Dedifferentiated amniotic fluid mesenchymal stem cell (primary cell): ENCODE measurements at regions not wholly inside any gene's neighbourhood (a gene's known extent, or its start where the extent isn't known, plus 50 kb on each side); places are given as distances from the start of the nearest gene placed in this dataset.

Source experiments
- DNase-seq: peaks from one replicate; pipeline ENCODE4 v3.0.0-alpha.2; 2016; ENCODE audit errors: extremely low spot score

DNA sequence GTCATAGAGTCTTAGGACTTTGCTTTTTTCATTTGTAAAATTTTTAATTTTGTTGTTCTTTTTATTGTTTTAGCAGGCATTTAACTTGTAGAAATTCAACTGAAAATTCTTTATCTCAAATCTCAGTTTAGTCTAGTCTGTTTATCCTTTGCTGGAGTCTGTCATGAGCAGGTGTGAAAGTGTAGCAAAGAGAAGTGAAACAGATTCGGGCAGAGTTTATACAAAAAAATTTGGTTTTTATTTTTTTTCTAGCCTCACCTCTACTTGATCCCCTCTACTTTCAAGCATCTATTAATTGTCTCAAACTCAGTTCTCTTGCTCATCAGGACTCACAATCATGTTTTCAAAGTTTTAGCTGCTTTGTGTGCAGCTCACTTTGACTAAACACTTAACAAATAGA is 655.2 kb downstream of the HDGFL1 start:
- no peak for DNase-seq

DNA sequence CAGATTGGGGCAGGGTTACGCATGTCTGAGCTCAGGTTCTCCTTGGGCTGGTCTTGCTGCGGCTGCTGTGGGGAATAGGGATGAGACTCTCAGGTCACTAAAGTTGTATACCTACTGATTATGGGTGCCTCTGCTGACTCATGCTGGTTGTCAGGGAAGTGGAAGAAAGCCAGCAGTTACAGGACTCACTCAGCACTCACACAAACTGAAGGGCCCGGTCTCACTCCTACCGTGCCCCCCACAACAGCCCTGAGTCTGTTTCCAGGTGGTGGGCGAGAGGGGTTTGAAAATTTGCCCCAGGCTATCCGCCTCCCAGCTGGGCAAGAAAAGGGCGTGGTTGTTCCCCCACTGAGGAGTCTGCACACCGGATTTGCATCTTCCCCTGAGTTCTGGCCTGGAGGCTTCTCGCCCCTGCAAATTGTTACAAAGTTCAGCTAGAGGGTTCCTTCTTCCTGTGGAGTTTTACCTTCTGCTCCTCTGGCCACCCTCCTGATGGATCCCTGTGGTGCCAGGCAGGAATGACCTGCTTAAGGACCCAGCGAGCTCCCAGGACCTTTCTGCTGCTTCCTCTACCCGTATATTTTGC is 659.2 kb downstream of the HDGFL1 start:
- DNase-seq, result no peak

DNA sequence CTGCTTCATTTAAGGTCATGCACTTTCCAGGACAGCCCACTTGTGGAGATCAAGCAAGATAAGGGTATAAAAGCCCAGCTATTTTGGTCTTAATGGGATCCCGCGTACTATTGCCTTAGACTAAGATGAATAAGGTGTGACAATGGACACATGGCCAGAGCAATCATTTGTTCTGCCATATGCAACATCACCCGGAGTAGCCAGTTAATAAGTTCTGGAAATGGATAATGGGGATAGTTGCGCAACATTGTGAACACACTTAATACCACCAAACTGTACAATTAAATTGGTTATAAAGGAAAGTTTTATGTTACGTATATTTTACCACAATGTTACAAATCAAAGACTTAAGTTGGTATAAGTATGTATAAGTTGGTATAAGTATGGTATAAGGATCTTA is 674.5 kb downstream of the HDGFL1 start:
- no peak for DNase-seq

DNA sequence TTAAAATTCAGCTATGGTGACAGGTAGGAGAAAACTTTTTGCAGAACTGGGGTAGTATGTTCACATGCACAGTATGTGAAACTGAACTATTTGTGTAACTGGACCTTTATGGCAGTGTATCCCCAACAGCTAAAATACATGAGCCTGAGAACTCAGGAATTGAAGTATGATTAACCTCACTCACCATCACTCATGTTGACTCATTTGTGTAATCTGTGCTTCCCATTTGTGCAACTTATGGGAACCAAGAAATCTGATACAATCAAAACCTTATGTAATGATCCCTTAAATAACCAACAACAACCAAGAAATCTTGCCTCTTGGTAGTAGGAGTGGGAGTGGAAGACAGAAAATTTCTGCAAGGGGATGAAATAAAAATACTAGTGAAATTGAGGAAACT is 674.9 kb downstream of the HDGFL1 start:
- DNase-seq, result peak; percentile 31

DNA sequence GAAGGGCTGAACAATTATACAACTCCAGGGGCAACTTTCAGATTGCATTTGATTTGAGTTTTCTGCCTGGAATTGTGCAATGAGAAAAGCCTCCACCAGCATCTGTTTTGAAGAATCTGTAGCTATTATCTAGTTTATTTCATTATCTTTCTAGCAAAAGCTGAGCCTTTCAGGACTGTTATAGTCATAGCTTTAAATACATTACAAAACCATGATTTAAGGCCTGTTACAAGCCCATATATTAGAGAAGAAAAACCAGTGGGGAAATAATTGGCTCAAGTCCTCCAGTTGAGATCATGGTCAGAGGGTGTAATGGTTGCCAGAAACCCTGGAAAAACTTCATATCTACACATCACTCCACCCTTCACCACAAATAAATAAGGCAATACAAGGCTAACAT is 676.2 kb downstream of the HDGFL1 start:
- no peak for DNase-seq

DNA sequence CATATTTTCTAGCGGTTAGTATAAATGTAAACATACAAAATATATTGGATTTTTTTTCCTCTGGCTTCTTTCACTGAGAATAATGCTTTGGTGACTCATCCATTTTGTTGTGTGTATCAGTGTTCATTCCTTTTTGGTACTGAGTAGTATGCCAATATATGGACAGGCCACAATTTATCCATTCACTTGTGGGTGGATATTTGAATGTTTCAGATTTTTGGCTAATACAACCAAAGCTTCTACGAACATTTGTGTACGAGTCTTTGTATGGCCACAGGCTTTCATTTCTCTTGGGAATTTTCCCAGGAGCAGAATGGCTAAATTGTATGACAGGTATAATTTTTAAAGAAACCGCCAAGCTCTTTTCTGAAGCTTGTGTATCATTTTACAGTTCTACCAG is 677.5 kb downstream of the HDGFL1 start:
- DNase-seq, result no peak

DNA sequence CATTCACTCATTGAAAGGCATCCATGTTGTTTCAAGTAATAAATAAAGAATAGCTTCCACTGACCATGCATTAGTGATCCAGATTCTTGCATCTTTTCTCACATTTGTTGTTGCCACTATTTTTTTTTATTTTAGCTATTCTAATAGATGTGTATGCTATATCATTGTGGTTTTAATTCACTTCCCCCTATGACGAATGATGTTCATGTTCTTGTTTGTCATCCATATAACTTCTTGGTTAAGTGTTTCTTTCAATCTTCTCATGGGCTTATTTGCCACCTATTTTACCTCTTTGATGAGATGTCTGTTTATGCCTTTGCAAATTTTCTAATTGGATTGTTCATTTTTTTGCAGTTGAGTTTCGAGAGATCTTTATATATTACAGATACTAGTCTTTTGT is 681.2 kb downstream of the HDGFL1 start:
- DNase-seq, result no peak

DNA sequence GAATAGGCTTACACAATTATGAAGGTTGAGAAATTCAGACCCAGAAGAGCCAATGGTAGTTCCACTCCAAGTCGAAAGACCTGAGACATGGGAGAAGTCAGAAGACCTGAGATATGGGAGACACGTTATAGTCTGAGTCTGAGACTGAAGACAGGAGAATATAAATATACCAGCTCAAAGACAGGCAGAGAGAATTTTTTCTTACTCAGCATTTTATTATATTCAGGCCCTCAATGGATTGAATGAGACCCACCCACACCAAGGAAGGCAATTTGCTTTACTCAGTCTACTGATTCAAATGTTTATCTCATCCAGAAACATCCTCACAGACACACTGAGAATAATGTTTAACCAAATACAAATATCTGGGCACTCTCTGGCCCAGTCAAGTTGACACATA is 693.5 kb downstream of the HDGFL1 start:
- DNase-seq, result no peak

DNA sequence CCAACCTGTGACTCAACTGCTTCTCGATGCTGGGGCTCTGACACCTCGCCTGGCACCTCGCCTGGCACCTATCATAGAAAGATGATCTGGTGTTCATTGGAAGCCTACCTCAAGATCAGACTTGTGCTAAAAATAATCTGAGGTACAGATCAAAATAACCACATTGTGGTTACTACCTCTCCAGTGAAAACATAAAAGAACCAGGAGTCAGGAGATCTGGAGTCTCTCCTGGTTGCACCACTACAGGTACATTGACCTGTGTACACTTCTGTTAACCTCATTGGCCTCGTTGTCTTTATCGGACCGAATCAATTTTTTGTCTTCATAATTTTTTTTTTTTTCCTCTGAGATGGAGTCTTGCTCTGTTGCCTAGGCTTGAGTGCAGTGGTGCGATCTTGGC is 695.9 kb downstream of the HDGFL1 start:
- no peak for DNase-seq

DNA sequence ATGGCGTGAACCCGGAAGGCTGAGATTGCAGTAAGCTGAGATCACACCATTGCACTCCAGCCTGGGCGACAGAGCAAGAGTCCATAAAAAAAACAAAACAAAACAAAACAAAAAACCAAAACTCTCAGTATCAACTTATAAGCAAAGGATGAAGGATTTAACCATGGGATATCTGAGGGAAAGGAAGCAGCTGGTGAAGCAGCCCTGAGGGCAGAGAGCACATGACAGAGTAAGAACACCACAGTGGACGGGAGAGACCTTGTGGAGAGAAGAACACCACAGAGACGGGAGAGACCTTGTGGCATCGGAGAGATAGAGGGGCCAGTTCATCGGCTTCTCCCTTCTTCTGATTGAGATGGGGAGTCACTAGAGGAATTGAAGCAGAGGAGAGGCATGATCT is 697.2 kb downstream of the HDGFL1 start:
- DNase-seq, result no peak

DNA sequence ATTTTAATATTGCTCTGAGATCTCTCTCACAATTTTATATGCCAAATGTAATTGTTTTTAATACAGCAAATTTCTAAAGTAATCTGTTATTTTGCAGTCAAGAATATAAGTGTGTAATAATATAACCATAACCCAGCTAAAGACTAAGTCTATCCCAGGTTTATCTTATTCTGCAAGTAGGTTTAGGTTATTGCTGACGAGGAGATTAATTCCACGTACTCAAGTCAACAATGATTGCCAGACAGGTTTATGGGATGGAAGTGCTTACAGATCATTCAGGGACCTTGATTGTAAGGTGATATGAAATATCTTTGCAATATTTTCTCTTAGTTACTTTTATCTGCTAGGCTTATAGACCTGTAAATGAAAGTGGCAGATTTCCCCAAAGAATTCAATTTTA is 698.3 kb downstream of the HDGFL1 start:
- no peak for DNase-seq

DNA sequence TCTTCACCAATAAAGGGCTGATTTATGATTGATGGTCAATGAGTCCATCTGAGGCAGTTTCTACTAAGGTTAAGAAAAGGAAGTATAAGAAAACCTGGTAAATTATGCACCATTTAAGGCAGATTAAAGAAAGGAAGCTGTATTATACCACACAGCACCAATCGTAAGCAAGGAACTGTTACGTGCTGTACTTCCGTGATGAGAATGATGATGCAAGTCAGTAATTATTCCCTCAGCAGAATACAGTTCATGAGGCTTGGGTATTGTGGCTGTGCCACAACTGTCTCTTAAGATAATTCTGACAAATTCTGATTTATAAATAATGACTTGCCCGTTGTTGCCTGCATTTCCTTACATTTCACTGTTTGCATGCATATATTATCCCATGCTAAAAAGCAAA is 699.0 kb downstream of the HDGFL1 start:
- DNase-seq, result no peak

DNA sequence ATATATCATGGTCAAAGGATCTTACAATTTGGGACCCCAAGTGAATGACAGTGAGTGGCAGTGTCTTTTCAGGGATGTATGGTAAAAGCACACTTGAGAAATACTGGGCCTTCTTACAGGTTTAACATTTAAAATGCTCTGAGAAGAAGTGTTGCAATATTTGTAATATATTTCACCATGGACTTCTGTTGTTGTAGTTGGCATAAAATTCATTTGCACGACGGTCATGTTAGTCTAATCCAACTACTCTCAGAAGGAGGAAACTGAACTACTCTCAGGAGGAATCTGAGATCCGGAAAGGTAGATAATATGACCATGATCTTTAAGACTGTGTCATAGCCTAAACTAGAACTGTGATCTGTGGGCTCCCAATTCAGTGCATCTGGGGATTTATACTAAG is 700.1 kb downstream of the HDGFL1 start:
- DNase-seq, result no peak

DNA sequence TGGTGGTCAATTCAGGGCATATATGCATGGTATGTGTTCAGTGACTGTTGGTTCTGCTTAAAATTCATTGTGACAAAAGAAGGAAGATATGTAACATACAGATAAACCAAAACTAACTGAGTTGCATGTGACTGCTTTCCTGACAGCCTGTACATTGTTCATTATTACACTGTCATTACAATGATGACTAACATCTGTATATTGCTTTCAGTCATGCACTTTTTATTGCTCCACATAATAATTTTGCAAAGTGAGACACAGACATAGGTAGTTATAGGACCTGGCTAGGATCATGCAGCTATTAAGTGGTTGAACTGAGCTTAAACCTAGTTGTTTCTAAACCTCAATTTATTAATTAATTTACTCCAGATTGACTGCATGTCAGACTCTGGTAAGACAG is 703.2 kb downstream of the HDGFL1 start:
- no peak for DNase-seq

DNA sequence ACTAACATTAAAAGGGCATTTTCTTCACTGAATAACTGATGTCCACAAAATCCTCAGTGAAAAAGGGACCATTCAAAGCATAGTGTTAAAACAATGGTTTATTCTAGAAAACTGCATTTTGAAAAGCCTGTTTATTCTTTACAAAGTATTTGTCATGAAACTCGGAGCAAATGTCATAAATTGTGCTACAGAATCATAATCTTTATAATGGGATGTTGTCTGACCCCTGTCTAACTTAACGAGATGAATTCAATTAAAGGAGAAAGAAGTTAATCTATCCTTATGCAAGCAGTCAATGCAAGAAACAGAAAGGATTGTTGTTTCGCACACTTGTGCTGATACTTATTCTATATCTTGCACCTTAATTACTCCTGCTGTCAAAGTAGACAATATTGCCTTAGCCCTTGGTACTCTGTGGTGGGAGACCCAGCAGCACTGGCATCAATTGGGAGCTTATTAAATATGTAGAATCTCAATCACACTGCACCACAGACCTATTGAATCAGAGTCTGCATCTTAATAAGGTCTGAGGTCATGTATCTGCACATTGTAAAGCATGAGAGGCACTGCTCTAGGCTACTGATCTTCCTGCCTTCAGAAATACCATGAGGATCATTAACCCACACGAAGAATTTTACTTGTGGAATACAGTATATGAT is 708.3 kb downstream of the HDGFL1 start:
- DNase-seq, result no peak

DNA sequence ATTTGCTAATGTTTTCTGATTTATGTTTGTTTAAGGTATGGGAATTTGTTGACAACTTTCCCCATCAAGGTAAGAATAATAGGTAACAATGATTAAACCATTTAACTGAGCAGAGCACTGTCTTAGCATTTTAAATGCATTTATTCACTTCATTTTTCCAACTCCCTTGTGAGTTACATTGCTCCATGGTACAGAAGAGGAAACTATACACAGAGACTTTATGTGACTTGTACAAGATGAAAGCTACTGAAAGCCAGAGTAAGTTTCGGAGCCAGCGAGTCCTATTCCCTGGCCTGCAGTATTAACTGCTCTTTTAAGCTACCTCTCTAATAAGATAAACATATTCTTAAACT is 708.8 kb downstream of the HDGFL1 start:
- DNase-seq, result no peak

DNA sequence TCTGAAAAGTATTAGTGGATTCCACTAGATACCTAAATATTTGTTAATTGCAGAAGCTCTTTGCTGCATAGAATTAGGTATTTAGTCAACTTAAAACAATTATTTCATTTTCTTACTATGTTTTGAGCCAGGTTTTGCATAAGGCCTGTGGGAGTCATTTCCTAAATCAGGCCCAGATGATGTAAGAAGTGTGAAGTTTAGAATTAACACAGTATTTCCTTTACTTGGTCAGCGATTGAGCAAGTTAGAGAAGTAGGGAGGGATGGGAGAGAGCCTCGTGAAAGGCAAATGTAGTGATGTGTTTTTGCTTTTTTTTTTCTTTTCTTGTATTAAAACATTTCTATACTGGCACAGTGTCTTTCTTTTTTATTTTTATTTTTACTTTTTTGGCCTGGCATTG is 711.1 kb downstream of the HDGFL1 start:
- DNase-seq, result no peak

DNA sequence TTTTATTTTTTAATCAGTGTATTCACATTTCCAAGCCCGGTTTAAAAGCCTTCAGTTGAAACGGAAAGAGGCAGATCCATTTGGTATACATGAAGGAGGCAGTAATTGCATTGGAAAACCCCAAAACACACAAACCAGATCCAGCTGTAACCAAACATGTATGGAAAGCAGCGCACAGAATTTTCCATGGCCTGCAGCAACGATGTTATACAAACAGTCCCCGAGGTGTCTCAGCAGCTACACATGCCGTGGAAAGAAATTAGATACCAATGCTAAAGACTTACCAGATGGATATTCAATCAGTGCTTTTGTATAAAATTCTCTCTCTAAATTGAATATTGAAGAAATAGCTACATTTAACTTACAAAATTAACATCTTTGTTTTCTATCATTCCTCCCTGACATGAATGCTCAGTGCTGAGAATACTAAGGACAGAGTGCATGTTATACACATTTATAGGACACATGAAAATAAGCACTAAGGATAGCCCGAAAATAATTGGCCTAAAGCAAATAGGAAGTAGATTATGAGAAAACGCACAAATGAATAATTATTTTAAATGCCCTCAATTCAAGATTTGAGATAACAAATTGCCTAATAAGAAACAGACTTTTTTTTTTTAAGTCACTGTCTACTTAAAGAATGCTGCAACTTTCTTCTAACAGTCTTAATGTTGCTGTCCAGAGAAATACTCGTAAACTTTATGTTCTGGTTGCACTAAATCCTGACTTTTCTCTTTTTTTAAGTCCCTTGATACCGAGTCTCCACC is 713.1 kb downstream of the HDGFL1 start:
- DNase-seq, result no peak

DNA sequence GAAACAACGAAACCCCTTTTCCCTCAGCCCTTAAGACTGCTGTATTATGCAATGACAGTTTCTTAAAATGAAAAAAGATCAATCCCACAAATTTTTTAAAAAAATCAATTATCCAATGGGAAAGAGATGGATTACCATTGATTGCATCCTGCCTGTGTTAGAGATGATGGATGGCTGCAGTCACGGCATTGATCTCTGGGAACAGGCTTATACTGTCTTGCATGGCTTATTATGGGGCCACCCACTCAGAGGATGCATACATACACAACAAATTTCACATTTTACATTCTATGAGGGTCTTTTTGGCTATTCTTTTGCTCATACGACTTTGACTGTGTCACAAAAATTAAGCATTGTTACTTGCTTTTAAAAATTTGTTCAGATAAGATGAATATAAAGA is 724.3 kb downstream of the HDGFL1 start:
- no peak for DNase-seq

DNA sequence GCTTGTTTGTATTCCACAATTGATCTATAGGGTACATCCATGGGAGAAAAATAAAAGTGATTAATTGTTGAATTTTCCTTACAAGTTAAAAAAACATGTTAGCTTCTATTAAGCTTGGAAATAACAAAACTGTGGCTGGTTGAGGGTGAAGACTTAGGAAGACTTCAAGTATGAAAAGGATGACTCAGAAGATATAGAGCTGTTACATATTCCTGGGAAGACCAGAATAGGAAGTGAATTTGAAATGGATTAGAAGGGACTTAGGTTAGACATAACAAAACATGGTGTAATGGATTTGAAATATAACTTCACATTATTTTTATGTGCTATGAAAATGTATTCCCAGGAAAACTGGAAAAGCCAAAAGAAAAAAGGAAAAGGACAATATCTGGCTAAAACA is 732.2 kb downstream of the HDGFL1 start:
- no peak for DNase-seq

DNA sequence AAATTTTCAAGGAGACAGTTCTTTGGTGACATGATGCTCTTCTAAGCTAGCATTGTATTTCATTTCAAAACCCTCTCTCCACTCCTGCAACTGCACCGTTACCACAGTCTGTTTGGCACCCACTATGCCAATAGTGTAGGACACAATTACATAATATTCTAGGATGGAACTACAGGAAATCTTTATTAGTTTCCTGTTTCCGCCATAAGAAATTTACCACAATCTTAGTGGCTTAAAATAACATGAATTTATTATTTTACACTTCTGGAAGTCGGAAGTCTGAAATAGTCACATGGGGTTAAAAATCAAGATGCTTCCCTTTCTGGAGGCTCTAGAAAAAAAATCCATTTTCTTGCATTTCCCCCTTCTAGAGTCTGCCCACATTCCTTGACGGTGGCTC is 733.1 kb downstream of the HDGFL1 start:
- no peak for DNase-seq

DNA sequence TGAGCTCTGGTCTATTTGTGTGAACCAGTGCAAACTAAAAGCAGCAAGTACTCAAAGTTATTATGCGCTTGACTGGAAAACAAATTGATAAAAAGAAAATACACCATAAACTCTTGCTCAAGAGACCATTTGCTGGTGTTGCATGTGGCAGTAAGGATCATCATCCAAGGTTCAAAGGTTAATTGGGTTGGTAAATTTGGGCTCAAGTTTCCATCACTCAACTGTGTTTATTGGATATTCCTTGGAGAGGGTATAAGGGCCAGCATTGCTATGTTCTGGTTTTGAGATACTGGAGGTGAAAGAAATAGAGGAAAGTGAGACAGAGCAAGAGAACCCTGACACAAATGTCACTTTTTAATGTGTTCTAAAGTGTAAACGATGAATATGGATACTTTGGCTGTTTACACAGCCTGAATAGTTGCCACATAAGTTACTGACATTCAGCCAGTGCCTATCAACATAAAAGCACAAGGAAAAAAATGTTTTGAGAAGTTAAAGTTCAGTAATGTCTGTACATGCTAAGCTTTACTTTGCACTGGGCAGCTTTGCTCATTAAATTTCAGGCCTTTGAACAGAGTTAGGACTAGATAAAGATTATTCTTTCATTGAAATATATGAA is 736.1 kb downstream of the HDGFL1 start:
- no peak for DNase-seq
